CD4-positive, alpha-beta memory T cell (primary cell): ENCODE measurements at regions not wholly inside any gene's neighbourhood (a gene's known extent, or its start where the extent isn't known, plus 50 kb on each side); places are given as distances from the start of the nearest gene placed in this dataset.

Experiments
- CTCF ChIA-PET: fragments of 350-600 bp; sonication (Branson Sonifier 250); formaldehyde crosslinking; loops from one replicate; lab custom pipeline; 2021; ENCODE audit warnings: inconsistent platforms; ENCODE audit not compliant: partially characterized antibody; lab: Charles Lee
- POLR2A ChIA-PET: fragments of 350-600 bp; sonication (Branson Sonifier 250); formaldehyde crosslinking; loops from one replicate; lab custom pipeline; 2021; ENCODE audit not compliant: partially characterized antibody; lab: Charles Lee
- DNase-seq, 5 donors: peaks; one replicate each; pipeline versions ENCODE4 v3.0.0 to v3.0.0-alpha.2; 2020 to 2022; ENCODE audit warnings: mixed read lengths in 1 of 5
- H3K27ac ChIP-seq: one replicate; pipeline ENCODE4 v1.7.0; 2013; ENCODE audit warnings: low read depth, low read length
- H3K27me3 ChIP-seq: 2 replicates; pipeline ENCODE4 v1.7.0; 2013; ENCODE audit warnings: mild to moderate bottlenecking, low read length, moderate library complexity; ENCODE audit not compliant: insufficient read depth
- H3K36me3 ChIP-seq: 2 replicates; pipeline ENCODE4 v1.7.0; 2013; ENCODE audit warnings: mild to moderate bottlenecking, low read length, moderate library complexity; ENCODE audit not compliant: insufficient read depth
- H3K4me1 ChIP-seq: 2 replicates; pipeline ENCODE4 v1.7.0; 2013; ENCODE audit warnings: mild to moderate bottlenecking, low read length, moderate library complexity; ENCODE audit not compliant: insufficient read depth
- H3K4me3 ChIP-seq, 2 donors: one replicate each; pipeline ENCODE4 v1.7.0; 2013; ENCODE audit warnings: low read length in 2 of 2, mild to moderate bottlenecking in 1 of 2
- H3K9me3 ChIP-seq, 2 donors: one replicate each; pipeline ENCODE4 v1.7.0; 2013; ENCODE audit warnings: low read length in 2 of 2, control low read depth in 1 of 2; ENCODE audit not compliant: control insufficient read depth in 1 of 2
- H3K27ac Mint-ChIP-seq, 7 donors: one replicate each; pipeline ENCODE4 v1.8.0; 2020 to 2021; ENCODE audit warnings: mixed read lengths in 7 of 7, mild to moderate bottlenecking in 6 of 7, inconsistent platforms in 3 of 7, moderate library complexity in 3 of 7
- H3K27me3 Mint-ChIP-seq, 2 donors: one replicate each; pipeline ENCODE4 v1.8.0; 2020 to 2021; ENCODE audit warnings: mixed read lengths in 2 of 2
- H3K36me3 Mint-ChIP-seq, 2 donors: one replicate each; pipeline ENCODE4 v1.8.0; 2020 to 2021; ENCODE audit warnings: mixed read lengths in 2 of 2, inconsistent platforms in 1 of 2, mild to moderate bottlenecking in 1 of 2
- H3K4me1 Mint-ChIP-seq, 4 donors: one replicate each; pipeline ENCODE4 v1.8.0; 2020 to 2021; ENCODE audit warnings: mixed read lengths in 4 of 4, mild to moderate bottlenecking in 1 of 4
- H3K4me3 Mint-ChIP-seq, 8 donors: one replicate each; pipeline ENCODE4 v1.8.0; 2020 to 2021; ENCODE audit warnings: mixed read lengths in 8 of 8, mild to moderate bottlenecking in 7 of 8, moderate library complexity in 6 of 8, inconsistent platforms in 3 of 8
- H3K9me3 Mint-ChIP-seq, 8 donors: one replicate each; pipeline ENCODE4 v1.8.0; 2020 to 2021; ENCODE audit warnings: mixed read lengths in 8 of 8, mild to moderate bottlenecking in 5 of 8, inconsistent platforms in 3 of 8, moderate library complexity in 1 of 8
- intact Hi-C: fragments of 100-400 bp; cut with micrococcal nuclease; formaldehyde crosslinking; loops from one replicate; pipeline ENCODE4 v1.15.1; 2023

DNA sequence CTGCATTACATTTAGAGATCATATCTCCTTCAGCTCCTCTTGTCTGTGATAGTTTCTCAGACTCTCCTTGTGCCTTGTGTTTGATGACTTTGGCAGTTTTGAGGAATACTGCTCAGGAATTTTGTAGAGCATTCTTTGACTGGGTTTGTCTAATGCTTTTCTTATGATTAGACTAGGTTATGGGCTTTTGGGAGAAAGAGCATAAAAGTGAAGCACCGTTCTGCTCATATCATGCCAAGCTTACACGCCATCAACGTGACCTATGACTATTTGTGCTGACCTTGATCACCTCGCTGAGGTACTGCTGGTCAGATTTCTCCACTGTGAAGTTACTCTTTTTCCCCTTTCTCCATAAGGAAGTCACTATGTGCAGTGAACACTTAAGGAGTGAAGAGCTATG lies 256.0 kb downstream of the LY86 start:
- Histone ChIP-seq H3K4me3 (no peak overlapping the region), H3K9me3 (peaks cover 0 to 5% of the 10 kb centered on the region in 2 donors), H3K27ac (no peak overlapping the region), H3K27me3 (no peaks in the 10 kb centered on the region), H3K4me1 (no peaks in the 10 kb centered on the region), H3K36me3 (no peaks in the 10 kb centered on the region)
- ChIA-PET POLR2A (no interaction called here), CTCF (no interaction called here)
- Mint-ChIP-seq H3K9me3 (peaks cover 0 to 26% (median 13%) of the 10 kb centered on the region in 8 donors), H3K36me3 (peaks cover 0 to 7% of the 10 kb centered on the region in 2 donors), H3K4me1 (peaks cover 0 to 2% (median 0%) of the 10 kb centered on the region in 4 donors), H3K27ac (no peak overlapping the region), H3K4me3 (no peak overlapping the region), H3K27me3 (peaks cover 11 to 23% of the 10 kb centered on the region in 2 donors)
- DNase-seq, result no peak
- intact Hi-C loops, result no loop called here

DNA sequence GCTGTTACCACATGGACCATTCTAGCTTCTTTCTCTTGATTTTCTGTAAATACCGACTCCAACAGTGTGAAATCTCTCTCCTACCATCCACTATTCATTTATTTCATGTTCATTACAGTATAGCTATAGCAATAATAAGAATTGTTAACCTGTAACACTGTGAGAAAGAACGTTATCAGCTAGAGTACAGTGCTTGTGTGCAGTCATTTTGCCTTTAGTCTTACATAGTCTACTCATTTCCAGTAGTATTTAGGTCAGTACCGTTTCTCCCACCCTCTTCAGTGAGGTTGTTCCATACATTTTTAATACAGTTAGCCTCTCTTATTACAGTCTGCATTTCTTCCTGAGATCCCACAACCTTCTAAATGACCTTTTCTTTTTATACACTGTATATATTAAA lies 257.1 kb downstream of the LY86 start:
- peaks cover 11 to 22% of the 10 kb centered on the region in 2 donors for H3K27me3 Mint-ChIP-seq
- Histone ChIP-seq H3K4me3 (no peak overlapping the region), H3K27me3 (no peaks in the 10 kb centered on the region), H3K27ac (no peak overlapping the region), H3K9me3 (peaks cover 0 to 5% of the 10 kb centered on the region in 2 donors), H3K36me3 (no peaks in the 10 kb centered on the region), H3K4me1 (no peaks in the 10 kb centered on the region)
- no peak overlapping the region for H3K27ac Mint-ChIP-seq
- intact Hi-C loops, result no loop called here
- POLR2A ChIA-PET, result no interaction called here
- H3K4me1 Mint-ChIP-seq, result peaks cover 0 to 2% (median 0%) of the 10 kb centered on the region in 4 donors
- no peak for DNase-seq
- H3K9me3 Mint-ChIP-seq, result peaks cover 0 to 26% (median 13%) of the 10 kb centered on the region in 8 donors
- peaks cover 0 to 7% of the 10 kb centered on the region in 2 donors for H3K36me3 Mint-ChIP-seq
- H3K4me3 Mint-ChIP-seq, result no peak overlapping the region
- CTCF ChIA-PET, result no interaction called here

DNA sequence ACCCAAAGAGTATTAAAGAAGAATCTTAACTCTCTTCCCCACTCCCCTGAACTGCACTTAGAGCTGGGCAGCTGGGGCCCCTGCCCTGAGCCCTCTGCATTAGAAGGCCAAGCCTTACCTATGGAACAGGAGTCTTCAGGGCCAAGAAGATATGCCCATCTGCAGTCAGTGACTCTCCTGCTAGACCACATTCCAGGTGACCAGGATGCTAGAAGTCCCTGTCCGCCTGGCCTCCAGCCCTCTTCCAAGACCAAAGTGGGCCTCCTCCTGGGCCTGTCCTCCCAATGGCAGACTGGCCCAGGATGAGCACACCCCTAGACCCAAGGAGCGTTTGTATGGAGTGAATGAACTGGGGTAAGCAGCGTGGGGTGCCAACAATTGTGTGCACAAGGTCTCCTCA lies 259.1 kb downstream of the LY86 start:
- Mint-ChIP-seq H3K36me3 (peaks cover 0 to 7% of the 10 kb centered on the region in 2 donors), H3K4me3 (no peak overlapping the region), H3K27me3 (peaks cover 8 to 15% of the 10 kb centered on the region in 2 donors), H3K27ac (no peak overlapping the region), H3K4me1 (no peaks in the 10 kb centered on the region), H3K9me3 (peaks cover 0 to 26% (median 13%) of the 10 kb centered on the region in 8 donors)
- Histone ChIP-seq H3K27me3 (no peaks in the 10 kb centered on the region), H3K9me3 (peaks cover 0 to 5% of the 10 kb centered on the region in 2 donors), H3K4me3 (no peak overlapping the region), H3K4me1 (no peaks in the 10 kb centered on the region), H3K27ac (no peak overlapping the region), H3K36me3 (no peaks in the 10 kb centered on the region)
- no peak for DNase-seq
- CTCF ChIA-PET, result no interaction called here
- intact Hi-C loops, result no loop called here
- POLR2A ChIA-PET, result no interaction called here

DNA sequence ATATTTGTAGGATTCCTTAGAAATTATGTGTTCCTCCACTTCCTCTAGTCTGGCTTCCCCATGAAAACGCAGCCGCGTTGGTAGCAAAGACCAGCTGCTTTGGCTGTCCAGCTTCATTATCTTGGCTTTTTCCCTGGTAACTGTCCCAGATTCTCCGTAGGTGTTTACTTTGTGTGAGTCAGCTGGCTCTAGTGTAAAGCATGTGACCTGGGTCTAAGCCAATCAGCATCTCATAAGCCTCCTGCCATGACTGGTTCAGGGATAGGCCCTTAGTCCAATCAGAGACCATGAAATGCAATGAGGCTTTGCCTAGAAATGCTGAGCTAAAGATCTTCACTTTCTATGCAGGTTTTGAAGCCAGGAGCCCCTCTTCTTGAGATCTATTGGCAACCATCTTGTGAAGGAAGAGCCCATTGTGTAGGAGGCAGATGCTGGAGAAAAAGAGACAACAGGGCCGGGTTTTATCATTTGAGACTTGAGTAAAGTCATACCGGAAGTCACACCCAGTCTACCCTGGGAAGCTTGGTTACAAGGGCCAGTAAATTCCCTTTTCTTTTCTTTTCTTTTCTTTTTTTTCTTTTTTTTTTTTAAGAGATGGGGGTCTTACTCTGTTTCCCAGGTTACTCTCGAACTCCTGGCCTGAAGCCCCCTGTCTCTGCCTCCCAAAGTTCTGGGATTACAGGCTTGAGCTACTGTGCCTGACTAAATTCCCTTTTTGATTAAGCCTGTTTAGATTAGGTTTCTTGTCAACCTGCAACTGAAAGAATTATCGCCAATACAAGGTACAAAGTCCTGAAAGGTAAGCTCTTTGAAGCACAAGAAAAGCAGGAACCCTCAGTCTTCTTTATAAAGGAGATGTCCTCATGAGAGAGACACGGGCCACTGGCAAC lies 256.5 kb upstream of the RREB1 start:
- Histone ChIP-seq H3K9me3 (peaks cover 0 to 5% of the 10 kb centered on the region in 2 donors), H3K27me3 (no peaks in the 10 kb centered on the region), H3K4me3 (no peak overlapping the region), H3K36me3 (no peaks in the 10 kb centered on the region), H3K4me1 (peaks cover 4% of the 10 kb centered on the region), H3K27ac (no peak overlapping the region)
- DNase-seq, result no peak
- ChIA-PET CTCF (no interaction called here), POLR2A (no interaction called here)
- Mint-ChIP-seq H3K4me1 (peaks cover 3 to 7% (median 5%) of the 10 kb centered on the region in 4 donors), H3K27ac (peak overlapping the region in 1 of 7 donors; percentile 9), H3K4me3 (no peak overlapping the region), H3K27me3 (peaks cover 2 to 6% of the 10 kb centered on the region in 2 donors), H3K9me3 (peaks cover 0 to 9% (median 3%) of the 10 kb centered on the region in 8 donors), H3K36me3 (peaks cover 0 to 1% of the 10 kb centered on the region in 2 donors)
- intact Hi-C loops, result no loop called here

- ChIA-PET CTCF (no interaction called here), POLR2A (no interaction called here)
- Mint-ChIP-seq H3K27me3 (peaks cover 2 to 6% of the 10 kb centered on the region in 2 donors), H3K9me3 (peaks cover 0 to 6% (median 0%) of the 10 kb centered on the region in 8 donors), H3K27ac (no peak overlapping the region), H3K36me3 (no peaks in the 10 kb centered on the region), H3K4me1 (peaks cover 9 to 13% (median 11%) of the 10 kb centered on the region in 4 donors), H3K4me3 (no peak overlapping the region)
- intact Hi-C loops, result no loop called here
- Histone ChIP-seq H3K36me3 (no peaks in the 10 kb centered on the region), H3K4me3 (no peak overlapping the region), H3K4me1 (peaks cover 10% of the 10 kb centered on the region), H3K27me3 (no peaks in the 10 kb centered on the region), H3K27ac (no peak overlapping the region), H3K9me3 (no peaks in the 10 kb centered on the region)
- no peak for DNase-seq
Measured at GRCh38 chr6:6851949-6852261, 255.9 kb upstream of the RREB1 start.

DNA sequence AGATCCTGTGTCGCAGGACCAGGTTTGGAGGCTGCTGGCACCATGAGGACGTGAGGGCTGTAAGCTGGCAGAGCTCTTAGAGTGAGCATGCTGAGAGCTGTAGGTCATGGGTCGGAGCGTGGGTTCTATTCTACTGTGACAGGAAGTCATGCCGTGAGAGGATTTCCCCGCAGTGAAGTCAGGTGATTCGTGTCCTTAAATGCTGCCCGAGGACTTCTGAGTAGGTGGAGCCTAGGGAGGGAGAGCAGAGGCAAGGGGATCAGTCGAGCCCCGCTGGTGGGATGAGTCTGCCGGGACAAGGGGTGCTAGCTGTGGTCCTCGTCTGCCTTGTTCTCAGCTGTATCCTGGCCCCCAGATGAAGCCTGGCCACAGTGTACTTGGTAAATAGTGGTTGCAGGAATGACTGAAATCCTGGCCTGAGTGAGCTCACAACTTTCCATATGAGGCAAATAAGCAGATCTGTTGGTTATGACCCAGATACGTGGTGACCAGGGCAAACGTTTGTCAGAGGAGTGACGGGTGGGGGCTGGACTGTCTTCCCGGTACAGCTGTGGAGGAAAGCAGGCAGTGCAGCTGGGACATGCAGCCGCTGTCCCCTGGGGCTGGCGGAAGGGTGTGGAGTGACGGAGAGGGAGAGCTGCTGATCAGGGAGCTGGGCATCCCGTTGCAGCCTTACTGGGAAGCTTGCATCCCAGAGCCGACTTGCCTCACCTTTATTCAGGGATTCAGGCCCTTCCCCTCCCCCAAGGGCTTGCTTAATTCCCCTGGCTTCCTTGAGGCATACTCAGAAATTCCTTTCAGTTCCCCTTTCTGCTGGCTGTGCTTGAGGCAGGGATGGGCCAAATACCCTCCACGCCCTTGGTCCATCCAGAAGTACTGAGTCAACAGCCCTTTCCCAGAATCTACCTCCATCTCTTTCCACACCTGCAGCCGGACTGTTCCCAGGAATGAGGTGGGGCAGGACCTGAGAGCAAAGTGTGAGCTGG lies 250.9 kb upstream of the RREB1 start:
- no peak overlapping the region for H3K27ac ChIP-seq
- Mint-ChIP-seq H3K4me1 (peaks cover 9 to 16% (median 13%) of the 10 kb centered on the region in 4 donors), H3K36me3 (no peaks in the 10 kb centered on the region), H3K27ac (peak overlapping the region in 3 of 7 donors; percentile 48 to 68 (median 68)), H3K27me3 (peaks cover 1 to 2% of the 10 kb centered on the region in 2 donors), H3K4me3 (peak overlapping the region in 7 of 8 donors; percentile 32 to 74 (median 47)), H3K9me3 (no peaks in the 10 kb centered on the region)
- peak overlapping the region in 1 of 2 donors; percentile 30 for H3K4me3 ChIP-seq
- H3K36me3 ChIP-seq, result no peaks in the 10 kb centered on the region
- H3K27me3 ChIP-seq, result no peaks in the 10 kb centered on the region
- ChIA-PET CTCF (no interaction called here), POLR2A (no interaction called here)
- DNase-seq, result peak in 3 of 5 donors; percentile 2 to 6 (median 6)
- no peaks in the 10 kb centered on the region for H3K9me3 ChIP-seq
- H3K4me1 ChIP-seq, result peaks cover 12% of the 10 kb centered on the region
- intact Hi-C loops, result no loop called here

GRCh38 chr6:6857528-6857927 lies 250.2 kb upstream of the RREB1 start:
- peaks cover 12% of the 10 kb centered on the region for H3K4me1 ChIP-seq
- Mint-ChIP-seq H3K9me3 (no peaks in the 10 kb centered on the region), H3K27ac (no peak overlapping the region), H3K27me3 (peaks cover 1 to 2% of the 10 kb centered on the region in 2 donors), H3K4me3 (peak overlapping the region in 3 of 8 donors; percentile 1 to 4 (median 2)), H3K4me1 (peaks cover 9 to 16% (median 13%) of the 10 kb centered on the region in 4 donors), H3K36me3 (no peaks in the 10 kb centered on the region)
- H3K27ac ChIP-seq, result no peak overlapping the region
- intact Hi-C loops, result no loop called here
- no peaks in the 10 kb centered on the region for H3K36me3 ChIP-seq
- ChIA-PET POLR2A (no interaction called here), CTCF (no interaction called here)
- H3K4me3 ChIP-seq, result no peak overlapping the region
- no peak for DNase-seq
- no peaks in the 10 kb centered on the region for H3K9me3 ChIP-seq
- no peaks in the 10 kb centered on the region for H3K27me3 ChIP-seq
